GM23338 (cell line): ENCODE measurements at regions not wholly inside any gene's neighbourhood (a gene's known extent, or its start where the extent isn't known, plus 50 kb on each side); places are given as distances from the start of the nearest gene placed in this dataset.
"Not testable (repeated sequence)": the region's sequence is repeated elsewhere in the genome, so short reads cannot be mapped to it uniquely, and the experiment has no call there.

Experiments
- ATAC-seq: fragments of 200-7000 bp; cut with Tn5 transposase; 3 replicates; pipeline ENCODE4 v1.9.1; 2020
- DNase-seq: peaks from one replicate; pipeline ENCODE4 v3.0.0-alpha.2; 2015; ENCODE audit warnings: low spot score
- H2AFZ ChIP-seq: fragments of 200-600 bp; sonication (generic); 2 replicates; pipeline ENCODE4 v1.8.0; 2016; ENCODE audit warnings: antibody characterized with exemption, mild to moderate bottlenecking, moderate library complexity
- H3F3A ChIP-seq: fragments of 200-600 bp; sonication (generic); replicated peaks from 2 replicates; pipeline ENCODE4 v1.8.0; 2017; ENCODE audit warnings: antibody characterized with exemption, mixed run types, low read depth
- H3K27ac ChIP-seq: fragments of 200-600 bp; sonication (generic); 2 replicates; pipeline ENCODE4 v1.6.1; 2016; ENCODE audit warnings: low read depth
- H3K27me3 ChIP-seq: fragments of 200-600 bp; sonication (generic); 2 replicates; pipeline ENCODE4 v1.8.0; 2016; ENCODE audit warnings: mild to moderate bottlenecking, mixed run types, moderate library complexity; ENCODE audit not compliant: insufficient read depth
- H3K36me3 ChIP-seq: fragments of 200-600 bp; sonication (generic); 2 replicates; pipeline ENCODE4 v1.8.0; 2016; ENCODE audit warnings: mild to moderate bottlenecking; ENCODE audit not compliant: insufficient read depth
- H3K4me1 ChIP-seq: fragments of 200-600 bp; sonication (generic); 2 replicates; pipeline ENCODE4 v1.8.0; 2016; ENCODE audit warnings: mild to moderate bottlenecking, moderate library complexity; ENCODE audit not compliant: insufficient read depth
- H3K4me2 ChIP-seq: fragments of 200-600 bp; sonication (generic); 2 replicates; pipeline ENCODE4 v1.7.1; 2017; ENCODE audit warnings: mixed run types
- H3K4me3 ChIP-seq: fragments of 200-600 bp; sonication (generic); 2 replicates; pipeline ENCODE4 v1.6.1; 2016; ENCODE audit warnings: mixed run types
- H3K79me2 ChIP-seq: fragments of 200-600 bp; sonication (generic); replicated peaks from 2 replicates; pipeline ENCODE4 v1.8.0; 2017; ENCODE audit warnings: mild to moderate bottlenecking; ENCODE audit not compliant: insufficient read depth
- H3K9me2 ChIP-seq: fragments of 200-600 bp; sonication (generic); 2 replicates; pipeline ENCODE4 v1.8.0; 2017; ENCODE audit not compliant: insufficient read depth
- H4K20me1 ChIP-seq: fragments of 200-600 bp; sonication (generic); replicated peaks from 2 replicates; pipeline ENCODE4 v1.8.0; 2017; ENCODE audit warnings: mild to moderate bottlenecking; ENCODE audit not compliant: insufficient read depth
- H3K27ac Mint-ChIP-seq: 2 replicates; pipeline ENCODE4 v1.8.0; 2020; ENCODE audit warnings: inconsistent platforms, mild to moderate bottlenecking, moderate library complexity, mixed read lengths
- H3K27me3 Mint-ChIP-seq: 3 replicates; pipeline ENCODE4 v1.8.0; 2022; ENCODE audit warnings: low read depth, mild to moderate bottlenecking, moderate library complexity, mixed read lengths, inconsistent platforms; ENCODE audit not compliant: insufficient read depth, poor library complexity
- H3K36me3 Mint-ChIP-seq: 3 replicates; pipeline ENCODE4 v1.8.0; 2021; ENCODE audit warnings: low read depth, mild to moderate bottlenecking, inconsistent platforms, moderate library complexity, mixed read lengths
- H3K4me1 Mint-ChIP-seq: 3 replicates; pipeline ENCODE4 v1.8.0; 2020; ENCODE audit warnings: mild to moderate bottlenecking, inconsistent platforms, mixed read lengths
- H3K4me3 Mint-ChIP-seq: 3 replicates; pipeline ENCODE4 v1.8.0; 2021; ENCODE audit warnings: moderate library complexity, mild to moderate bottlenecking, inconsistent platforms, mixed read lengths
- H3K9me3 Mint-ChIP-seq: 3 replicates; pipeline ENCODE4 v1.8.0; 2020; ENCODE audit warnings: moderate library complexity, mild to moderate bottlenecking, inconsistent platforms, mixed read lengths
- CREB1 ChIP-seq: fragments of 250-450 bp; sonication (Bioruptor Pico); IDR thresholded peaks from 2 replicates; pipeline ENCODE4 v1.5.0; 2020; ENCODE audit warnings: low read depth, mild to moderate bottlenecking, moderate library complexity
- ETS1 ChIP-seq: IDR thresholded peaks from 2 replicates; pipeline ENCODE4 v1.6.1; 2016; ENCODE audit warnings: antibody characterized with exemption
- EZH2 ChIP-seq: fragments of 200-600 bp; sonication (generic); IDR thresholded peaks from one replicate; pipeline ENCODE4 v1.8.0; 2017; ENCODE audit warnings: antibody characterized with exemption, mild to moderate bottlenecking, low read depth; ENCODE audit not compliant: unreplicated experiment
- EZH2phosphoT487 ChIP-seq: fragments of 200-600 bp; sonication (generic); IDR thresholded peaks from one replicate; pipeline ENCODE4 v1.8.1; 2018; ENCODE audit warnings: antibody characterized with exemption; ENCODE audit not compliant: unreplicated experiment
- NANOG ChIP-seq: IDR thresholded peaks from 2 replicates; pipeline ENCODE4 v1.6.1; 2016; ENCODE audit warnings: antibody characterized with exemption, borderline replicate concordance
- POLR2AphosphoS5 ChIP-seq: IDR thresholded peaks from 2 replicates; pipeline ENCODE4 v1.6.1; 2016; ENCODE audit warnings: antibody characterized with exemption, low read depth
- REST ChIP-seq: IDR thresholded peaks from one replicate; pipeline ENCODE4 v1.6.1; 2018; ENCODE audit warnings: antibody characterized with exemption; ENCODE audit not compliant: unreplicated experiment
- STAT1 ChIP-seq: IDR thresholded peaks from one replicate; pipeline ENCODE4 v1.6.1; 2016; ENCODE audit warnings: antibody characterized with exemption; ENCODE audit not compliant: unreplicated experiment
- ZNF114 ChIP-seq: fragments of 250-450 bp; sonication (Bioruptor Pico); IDR thresholded peaks from 2 replicates; pipeline ENCODE4 v1.5.0; 2020; ENCODE audit warnings: mild to moderate bottlenecking, moderate library complexity
- ZNF331 ChIP-seq: fragments of 250-450 bp; sonication (Bioruptor Pico); IDR thresholded peaks from 2 replicates; pipeline ENCODE4 v1.5.0; 2020; ENCODE audit warnings: low read depth, mild to moderate bottlenecking, moderate library complexity
- ZNF462 ChIP-seq: fragments of 250-450 bp; sonication (Bioruptor Pico); IDR thresholded peaks from 2 replicates; pipeline ENCODE4 v1.5.0; 2020; ENCODE audit warnings: mild to moderate bottlenecking, moderate library complexity

- H3K27ac Mint-ChIP-seq, ATAC-seq, H3K36me3 ChIP-seq: not testable (repeated sequence)
Observed at GRCh38 chr5:104831515-104831914, 1268.9 kb upstream of the NUDT12 start.

GRCh38 chr5:104821606-104822005 is 1259.0 kb upstream of the NUDT12 start:
- Histone ChIP-seq H3F3A (no peaks in the 10 kb centered on the region), H3K4me2 (no peak overlapping the region), H4K20me1 (no peaks in the 10 kb centered on the region), H2AFZ (no peak overlapping the region), H3K9me2 (no peaks in the 10 kb centered on the region), H3K27ac (no peak overlapping the region), H3K27me3 (no peaks in the 10 kb centered on the region), H3K79me2 (no peaks in the 10 kb centered on the region), H3K4me3 (no peak overlapping the region), H3K4me1 (no peaks in the 10 kb centered on the region), H3K36me3 (no peaks in the 10 kb centered on the region)
- no peak overlapping the region for H3K4me3 Mint-ChIP-seq
- H3K4me1 Mint-ChIP-seq = no peaks in the 10 kb centered on the region
- no peaks in the 10 kb centered on the region for H3K36me3 Mint-ChIP-seq
- H3K9me3 Mint-ChIP-seq = no peaks in the 10 kb centered on the region
- ATAC-seq (no peak), DNase-seq (no peak)
- no peak overlapping the region for H3K27ac Mint-ChIP-seq
- H3K27me3 Mint-ChIP-seq = no peaks in the 10 kb centered on the region
- TF ChIP-seq ETS1 = no peak
- TF ChIP-seq ZNF462 (CRISPR knock-in tag) = no peak
- no peak for TF ChIP-seq POLR2AphosphoS5
- no peak for TF ChIP-seq ZNF331 (CRISPR knock-in tag)
- no peak for TF ChIP-seq ZNF114 (CRISPR knock-in tag)
- no peak for TF ChIP-seq EZH2
- no peak for TF ChIP-seq EZH2phosphoT487
- TF ChIP-seq NANOG = no peak
- TF ChIP-seq REST = no peak
- no peak for TF ChIP-seq CREB1
- TF ChIP-seq STAT1 = no peak

More at GRCh38 chr5:104831515-104831914, 1268.9 kb upstream of the NUDT12 start:
- H3K4me1 Mint-ChIP-seq, H3K79me2 ChIP-seq, H3K27me3 ChIP-seq, DNase-seq, H3K9me2 ChIP-seq, H3K4me3 ChIP-seq, H3K4me3 Mint-ChIP-seq, H4K20me1 ChIP-seq, H3K4me1 ChIP-seq, H3K4me2 ChIP-seq, H2AFZ ChIP-seq, H3K36me3 Mint-ChIP-seq, H3F3A ChIP-seq, H3K27ac ChIP-seq, H3K27me3 Mint-ChIP-seq, H3K9me3 Mint-ChIP-seq: not testable (repeated sequence)
